RKO (cell line): ENCODE measurements at regions not wholly inside any gene's neighbourhood (a gene's known extent, or its start where the extent isn't known, plus 50 kb on each side); places are given as distances from the start of the nearest gene placed in this dataset.
"Not testable (repeated sequence)": the region's sequence is repeated elsewhere in the genome, so short reads cannot be mapped to it uniquely, and the experiment has no call there.

ENCODE experiments used
- DNase-seq: peaks from one replicate; pipeline ENCODE4 v3.0.0-alpha.2; 2016; ENCODE audit warnings: low spot score

DNA sequence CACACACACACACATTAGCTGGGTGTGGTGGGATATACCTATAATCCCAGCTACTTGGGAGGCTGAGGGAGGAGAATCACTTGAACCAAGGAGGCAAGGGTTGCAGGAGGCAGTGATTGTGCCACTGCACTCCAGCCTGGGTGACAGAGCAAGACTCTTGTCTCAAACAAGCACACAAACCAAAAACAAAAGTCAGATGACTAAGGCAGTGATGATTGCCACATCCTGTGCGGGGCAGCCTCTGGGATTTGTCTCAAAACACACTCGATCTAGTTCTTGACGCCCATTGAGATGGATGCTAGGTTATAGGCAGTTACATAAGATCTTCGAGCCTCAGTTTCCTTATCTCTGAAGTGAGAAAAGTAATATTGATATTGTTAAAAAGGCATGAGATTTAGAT lies 57.8 kb upstream of the NBPF8 start:
- peak; percentile 21 for DNase-seq

GRCh38 chr1:120356170-120356569 lies 58.7 kb upstream of the NBPF8 start:
- DNase-seq: peak; percentile 39

GRCh38 chr1:120354618-120355184 lies 60.1 kb upstream of the NBPF8 start:
- peak; percentile 66 for DNase-seq

DNA sequence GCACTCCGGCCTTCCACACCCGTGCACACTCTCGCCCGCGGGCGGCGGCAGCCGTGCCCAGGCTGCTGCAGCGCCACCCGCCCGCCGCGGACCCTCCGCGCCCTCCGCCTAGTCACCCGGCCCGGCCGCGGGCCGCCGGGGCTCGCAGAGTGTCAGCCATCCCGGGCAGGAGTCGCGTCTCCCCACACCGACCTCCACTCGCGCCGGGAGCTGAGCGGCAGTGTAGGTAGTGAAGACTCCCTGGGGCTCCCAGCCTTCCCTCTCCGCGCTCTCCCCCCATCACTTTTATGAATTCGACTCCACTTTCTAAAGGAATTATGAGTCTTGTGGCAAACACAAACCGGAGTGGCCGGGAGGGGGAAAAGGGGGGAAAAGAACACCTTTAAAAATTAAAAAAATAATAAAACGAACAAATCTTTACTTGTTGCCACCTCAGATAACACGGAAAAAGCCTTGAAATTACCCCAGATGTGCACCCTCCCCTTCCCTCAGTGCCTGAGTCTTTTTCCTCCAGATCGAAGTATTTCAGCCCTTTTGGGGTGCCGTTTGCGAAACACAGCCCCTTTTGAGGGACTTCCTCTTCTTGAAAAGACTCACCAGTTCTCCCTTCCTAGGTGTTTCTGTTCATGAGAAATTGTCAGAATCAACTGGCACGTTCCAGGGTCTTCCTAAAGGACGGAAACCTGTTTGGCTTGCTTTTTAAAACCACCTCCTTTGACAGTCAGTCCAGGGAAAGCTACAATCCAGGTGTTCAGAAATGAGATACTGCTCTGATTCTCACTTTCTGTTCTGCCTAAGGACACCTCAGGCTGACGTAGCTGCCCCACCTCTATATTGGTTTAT lies 72.4 kb upstream of the NBPF8 start:
- peak; percentile 0 for DNase-seq

DNA sequence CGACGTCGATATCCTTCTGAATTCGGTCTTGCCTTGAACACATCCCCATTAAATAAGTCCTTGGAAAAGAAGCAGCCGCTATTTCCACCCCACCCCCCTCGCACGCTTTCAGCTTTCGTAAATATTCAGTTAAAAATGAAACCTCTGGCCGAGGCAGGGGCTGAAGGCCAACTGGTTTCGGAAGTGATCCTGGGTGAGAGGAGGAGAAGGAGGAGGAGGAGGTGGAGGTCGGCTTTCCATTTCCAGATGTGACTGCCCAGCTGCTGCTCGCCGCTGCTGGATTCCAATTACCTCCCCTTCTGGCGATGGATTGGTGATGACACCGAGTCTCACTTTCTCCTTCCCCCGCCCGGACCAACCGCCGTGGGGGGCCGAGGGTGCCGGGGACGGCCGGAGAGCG lies 73.1 kb upstream of the NBPF8 start:
- peak; percentile 61 for DNase-seq

DNA sequence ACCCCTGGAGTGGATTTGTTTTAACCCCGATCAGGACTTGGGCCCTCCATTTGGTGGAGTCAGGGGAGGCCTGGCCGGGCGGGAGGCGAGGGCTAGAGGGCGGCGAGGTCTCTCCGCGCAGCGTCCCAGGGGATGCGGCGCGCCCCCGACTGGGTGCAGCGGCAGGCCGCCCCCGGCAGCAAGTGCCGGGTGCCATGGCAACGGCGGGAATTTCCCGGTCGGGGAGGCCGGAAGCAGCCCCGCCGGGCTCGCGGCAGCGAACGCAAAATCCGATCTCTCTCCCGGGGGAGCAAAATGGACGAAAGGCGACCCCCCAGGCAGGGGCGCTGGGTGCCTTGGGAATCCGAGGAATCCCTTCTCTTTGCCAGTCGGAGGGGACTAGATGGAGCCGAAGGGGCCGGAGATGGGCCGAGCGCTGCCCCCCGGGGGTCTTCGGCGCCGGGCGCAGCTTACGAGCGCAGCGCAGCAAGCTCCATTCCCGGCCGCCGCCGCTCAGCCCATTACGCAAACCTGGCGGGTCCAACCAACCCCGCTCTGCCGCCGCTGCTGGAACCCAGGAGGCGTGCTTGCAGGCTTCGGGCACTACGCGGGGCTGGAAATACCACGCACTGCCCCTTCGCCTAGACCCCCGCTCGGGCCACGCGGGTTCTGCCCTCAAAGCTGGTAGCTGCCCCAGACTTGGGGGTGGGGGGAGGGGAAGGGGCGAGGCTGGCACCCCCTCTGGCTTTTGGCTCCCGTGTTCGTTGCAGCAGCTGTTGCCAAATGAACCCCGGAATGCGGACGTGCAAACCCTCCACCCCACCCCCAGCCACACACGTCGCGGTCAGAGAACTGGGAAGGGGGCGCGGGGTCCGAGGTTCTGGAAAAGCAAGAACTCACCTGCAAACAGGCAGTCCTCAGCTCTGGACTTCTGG lies 73.7 kb upstream of the NBPF8 start:
- DNase-seq: peak; percentile 0

DNA sequence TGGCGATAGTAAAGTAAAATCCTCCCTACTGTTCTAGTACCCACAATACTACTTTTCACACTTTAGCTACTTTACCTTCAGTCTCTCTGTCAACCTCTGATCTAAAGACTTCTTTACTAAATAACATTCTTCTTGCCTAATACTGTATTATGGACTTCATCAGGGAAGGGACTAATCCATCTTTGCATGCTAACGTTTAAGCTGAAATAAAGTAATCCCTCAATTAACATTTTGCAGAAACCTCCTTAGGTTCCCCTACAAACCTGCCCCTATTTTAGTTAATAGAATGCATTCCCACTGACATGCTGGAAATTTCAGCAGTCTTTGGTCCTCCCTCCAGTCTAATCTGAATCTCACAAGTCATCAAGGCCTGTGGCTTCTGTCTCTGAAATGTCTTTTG lies 99.1 kb upstream of the NBPF8 start:
- DNase-seq: not testable (repeated sequence)

GRCh38 chr1:120311930-120312329 lies 102.9 kb upstream of the NBPF8 start:
- DNase-seq: not testable (repeated sequence)

DNA sequence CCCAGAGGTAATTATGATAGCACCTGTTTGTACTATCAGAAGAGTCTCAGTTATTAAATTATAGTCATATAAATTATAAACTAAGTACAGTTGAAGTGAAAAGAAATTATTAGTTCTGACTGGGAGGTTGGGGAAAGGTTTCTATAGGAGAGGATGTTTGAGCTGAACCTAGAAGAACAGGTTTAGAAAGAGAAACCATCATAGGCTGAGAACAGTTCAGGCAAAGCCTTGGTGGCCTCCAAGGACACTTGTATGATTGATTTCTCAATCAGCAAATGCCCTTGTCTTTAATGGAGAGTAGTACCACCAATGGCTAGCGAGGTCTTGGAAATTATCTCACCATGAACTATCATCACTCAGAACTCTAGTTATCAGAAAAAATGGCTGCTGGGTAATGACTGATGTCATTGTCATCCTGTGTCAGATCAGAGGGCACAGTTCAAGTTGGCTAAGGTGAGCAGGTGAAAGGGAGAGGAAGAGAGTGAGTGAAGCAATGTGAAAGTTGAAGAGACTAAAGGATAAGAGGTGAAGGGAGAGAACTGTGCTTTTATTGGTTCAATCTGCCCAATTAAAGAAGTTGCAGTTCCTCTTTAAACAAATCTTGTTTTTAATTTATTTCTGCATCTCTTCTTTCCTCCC lies 105.8 kb upstream of the NBPF8 start:
- DNase-seq: not testable (repeated sequence)

DNA sequence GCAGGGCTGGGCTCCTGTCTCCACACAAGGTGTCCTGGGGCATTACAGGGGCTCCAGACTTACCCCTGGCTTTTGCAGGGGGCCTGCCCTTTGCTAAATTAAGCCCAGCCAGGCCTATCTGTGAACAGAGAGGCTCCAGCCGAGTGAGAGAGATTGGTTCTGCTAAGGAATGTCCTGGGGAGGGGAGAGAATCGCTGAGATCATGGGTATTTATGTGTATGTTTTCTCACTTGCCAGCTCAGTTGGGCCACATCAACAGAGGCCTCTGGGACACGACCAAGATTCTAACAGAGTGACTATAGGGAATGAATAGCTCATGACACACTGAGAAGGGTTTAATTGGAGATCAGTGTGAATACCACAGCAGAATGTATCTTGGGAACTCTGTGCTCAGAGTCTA lies 109.8 kb upstream of the NBPF8 start:
- not testable (repeated sequence) for DNase-seq

- DNase-seq: not testable (repeated sequence)
Measured at GRCh38 chr1:120304341-120304740, 110.5 kb upstream of the NBPF8 start.

GRCh38 chr1:120299433-120300057 lies 115.3 kb upstream of the NBPF8 start:
- DNase-seq: not testable (repeated sequence)

- not testable (repeated sequence) for DNase-seq
Measured at GRCh38 chr1:120298487-120298886, 116.3 kb upstream of the NBPF8 start.

DNA sequence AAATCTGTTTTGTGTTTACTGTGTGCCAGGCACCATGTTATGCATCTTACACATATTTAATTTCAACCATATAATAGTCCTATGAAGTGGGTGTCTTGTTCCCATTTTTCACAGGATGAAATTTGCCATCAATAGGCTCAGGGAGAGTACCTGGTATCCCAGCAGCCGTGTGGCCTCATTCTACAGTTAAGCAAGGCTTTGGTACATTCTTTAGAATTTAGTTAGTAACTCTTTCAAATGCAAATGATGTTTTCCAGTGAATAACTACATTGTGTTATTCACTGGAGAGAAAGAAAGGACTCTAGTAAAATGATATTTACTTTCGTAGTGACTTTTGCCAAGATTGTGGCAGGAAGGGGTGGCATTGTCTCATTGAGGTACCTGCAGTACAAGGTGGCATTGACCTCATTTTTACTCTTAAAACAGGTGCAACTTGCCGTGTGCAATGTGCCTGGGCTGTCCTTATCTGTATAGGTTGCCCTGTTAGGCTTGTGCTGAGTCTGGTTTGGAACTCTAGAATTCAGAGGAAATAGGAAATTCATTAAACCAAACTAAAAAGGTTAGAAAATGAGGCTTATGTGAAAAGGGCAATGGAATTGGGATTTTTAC lies 117.4 kb upstream of the NBPF8 start:
- DNase-seq: not testable (repeated sequence)

- DNase-seq: not testable (repeated sequence)
Measured at GRCh38 chr1:120290105-120290504, 113.8 kb upstream of the SEC22B start.

GRCh38 chr1:120289601-120290074 lies 113.3 kb upstream of the SEC22B start:
- DNase-seq: not testable (repeated sequence)

- DNase-seq: not testable (repeated sequence)
Measured at GRCh38 chr1:120288814-120289600, 112.7 kb upstream of the SEC22B start.

DNA sequence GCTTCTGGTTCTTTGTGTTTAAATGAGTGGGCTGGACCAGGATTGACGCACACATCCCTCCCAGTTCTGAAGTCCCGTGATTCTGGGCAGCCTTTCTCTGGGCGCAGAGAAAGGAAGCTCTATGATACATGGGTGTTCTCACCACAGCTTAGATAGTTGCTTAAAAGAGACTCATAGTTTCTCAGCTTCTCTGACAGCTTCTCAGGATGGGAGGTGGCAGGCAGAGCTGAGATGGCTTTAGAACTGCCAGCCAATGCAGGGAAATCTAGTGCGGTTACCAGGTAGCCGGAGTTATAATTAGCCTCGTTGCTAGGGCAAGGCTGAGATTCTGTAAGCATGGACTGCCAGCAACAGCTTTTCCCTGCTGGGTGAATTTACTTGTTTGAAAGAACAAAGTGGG lies 111.8 kb upstream of the SEC22B start:
- not testable (repeated sequence) for DNase-seq

DNA sequence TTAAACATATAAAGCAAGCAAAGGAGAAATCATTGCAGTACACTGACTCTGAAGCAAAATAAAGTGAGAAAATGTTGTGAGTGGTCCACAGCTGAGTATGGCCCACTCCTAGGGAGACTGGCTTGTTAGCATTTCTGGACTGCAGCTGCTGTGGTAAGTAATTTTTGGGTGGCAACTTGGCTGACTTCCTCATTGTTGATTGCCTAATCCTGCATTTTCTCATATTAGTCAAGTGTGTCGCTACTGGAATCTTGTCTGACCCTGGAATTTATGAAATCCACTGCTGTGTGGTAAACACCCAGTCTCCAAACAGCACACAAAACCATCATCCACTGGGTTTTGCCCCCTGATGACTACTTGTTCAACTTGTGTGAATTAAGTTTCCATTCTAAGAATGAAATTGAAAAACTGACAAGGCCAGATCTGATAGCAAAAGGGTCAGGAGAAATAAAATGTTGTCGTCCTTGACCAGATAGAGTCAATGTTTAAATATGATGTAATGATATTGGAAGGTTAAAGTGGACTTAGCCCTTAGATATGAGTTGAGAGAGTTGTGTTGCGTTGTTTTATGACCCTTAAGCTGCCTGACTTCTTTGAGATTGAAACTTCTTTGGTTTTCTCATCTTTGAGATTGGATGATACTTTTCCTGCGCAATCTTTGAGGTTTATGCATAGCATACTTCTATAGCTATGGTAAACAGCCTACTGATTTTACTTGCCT lies 106.6 kb upstream of the SEC22B start:
- not testable (repeated sequence) for DNase-seq
